GM18517 (cell line): ENCODE measurements at regions not wholly inside any gene's neighbourhood (a gene's known extent, or its start where the extent isn't known, plus 50 kb on each side); places are given as distances from the start of the nearest gene placed in this dataset.

ENCODE experiments used
- ATAC-seq: cut with Tn5 transposase; IDR thresholded peaks from one replicate; pipeline ENCODE4 v1.9.1; 2021; ENCODE audit warnings: mild to moderate bottlenecking, moderate library complexity; ENCODE audit not compliant: unreplicated experiment

GRCh38 chr4:157803845-157804521, 368.8 kb downstream of the GASK1B start:
- ATAC-seq = no peak

DNA sequence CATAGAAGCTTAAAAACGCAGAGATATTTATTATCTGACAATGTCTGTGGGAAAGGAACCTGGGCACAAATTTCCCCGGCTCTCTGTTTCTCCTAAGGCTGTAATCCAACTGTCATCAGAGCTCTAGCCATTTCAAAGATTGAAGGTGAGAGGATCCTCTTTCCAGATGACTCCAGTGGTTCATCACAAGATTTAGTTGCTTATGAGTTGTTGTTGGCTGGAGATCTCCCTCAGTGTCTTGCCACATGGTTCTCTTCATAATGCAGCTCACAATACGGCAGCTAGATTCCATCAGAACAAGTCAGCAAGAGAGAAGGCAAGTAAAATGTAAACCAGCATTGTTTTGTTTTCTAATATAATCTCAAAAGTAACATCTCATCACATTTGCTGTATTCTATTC, 369.4 kb downstream of the GASK1B start:
- ATAC-seq = no peak

- ATAC-seq = no peak
Observed at GRCh38 chr4:157795495-157795894, 377.3 kb downstream of the GASK1B start.

DNA sequence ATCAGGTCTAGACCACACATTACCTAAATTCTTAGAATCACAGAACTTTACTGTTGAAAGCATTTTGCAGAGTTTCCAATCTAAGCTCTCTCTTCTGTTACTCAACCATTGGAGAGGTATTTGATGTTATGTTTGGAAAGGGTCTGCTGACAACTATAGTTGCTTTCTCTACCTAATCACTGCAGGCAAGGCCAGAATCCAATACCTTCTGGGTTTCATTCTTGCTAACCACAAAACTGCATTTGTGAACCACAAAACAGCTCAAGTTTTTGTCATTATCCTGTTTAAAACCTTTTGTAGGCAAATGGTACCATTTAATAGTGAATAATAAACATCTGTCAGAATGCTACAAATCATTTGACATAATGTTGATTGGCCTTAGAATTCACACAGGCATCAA, 380.1 kb downstream of the GASK1B start:
- ATAC-seq = no peak

- ATAC-seq = no peak
Observed at GRCh38 chr4:157791236-157791635, 381.6 kb downstream of the GASK1B start.

DNA sequence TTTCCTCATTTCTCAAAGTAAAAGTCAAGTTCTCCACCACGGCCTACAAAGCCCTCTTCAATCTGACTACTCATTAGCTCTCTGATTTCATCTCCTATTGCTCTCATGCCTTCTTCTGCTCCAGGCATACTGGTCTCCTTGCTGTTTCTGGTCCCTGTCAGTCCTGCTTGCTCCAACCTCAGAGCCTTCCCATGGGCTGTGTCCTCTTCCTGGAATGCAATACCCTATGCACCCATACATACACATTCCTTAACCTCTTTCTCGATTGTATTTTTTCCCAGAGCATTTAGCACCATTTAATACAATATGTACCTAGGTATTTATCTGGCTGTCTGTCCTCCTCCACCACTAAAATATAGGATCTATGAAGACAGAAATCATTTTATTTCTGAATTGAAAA, 385.2 kb downstream of the GASK1B start:
- ATAC-seq = no peak

GRCh38 chr4:157781361-157781760, 391.5 kb downstream of the GASK1B start:
- ATAC-seq = no peak

- ATAC-seq = no peak
Observed at GRCh38 chr4:157779081-157779480, 393.7 kb downstream of the GASK1B start.

DNA sequence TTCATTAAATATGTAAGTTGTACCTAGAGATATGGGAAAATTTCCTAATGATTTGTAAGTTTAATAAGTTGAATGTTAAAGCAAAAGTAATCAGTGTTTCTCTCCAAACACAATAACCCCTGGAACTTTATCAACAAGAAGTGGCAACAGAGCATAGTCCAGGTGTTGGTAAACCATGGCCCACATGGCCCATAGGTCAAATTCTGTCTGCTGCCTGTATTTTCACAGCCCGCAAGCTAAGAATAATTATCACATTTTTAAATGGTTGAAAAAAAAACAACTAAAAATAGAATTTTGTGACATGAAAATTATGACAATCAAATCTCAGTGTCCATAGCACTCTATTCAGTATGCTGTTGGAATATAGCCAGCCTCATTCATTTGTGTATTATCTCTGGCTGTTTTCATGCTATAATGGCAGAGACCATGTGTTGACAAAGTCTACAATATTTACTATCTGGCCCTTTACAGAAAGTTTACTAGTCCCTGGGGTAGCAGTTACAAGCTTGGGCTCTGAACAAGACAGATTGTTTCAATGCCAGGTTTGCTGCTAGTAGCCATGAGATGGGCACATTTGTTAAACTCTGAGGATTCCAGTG, 395.8 kb downstream of the GASK1B start:
- ATAC-seq = no peak

- ATAC-seq = no peak
Observed at GRCh38 chr4:157775971-157776370, 396.9 kb downstream of the GASK1B start.

- ATAC-seq = no peak
Observed at GRCh38 chr4:157772907-157773306, 399.9 kb downstream of the GASK1B start.

GRCh38 chr4:157768419-157768818, 404.4 kb downstream of the GASK1B start:
- ATAC-seq = no peak

- ATAC-seq = no peak
Observed at GRCh38 chr4:157763490-157763889, 409.3 kb downstream of the GASK1B start.

- no peak for ATAC-seq
Observed at GRCh38 chr4:157754410-157754809, 418.4 kb downstream of the GASK1B start.

DNA sequence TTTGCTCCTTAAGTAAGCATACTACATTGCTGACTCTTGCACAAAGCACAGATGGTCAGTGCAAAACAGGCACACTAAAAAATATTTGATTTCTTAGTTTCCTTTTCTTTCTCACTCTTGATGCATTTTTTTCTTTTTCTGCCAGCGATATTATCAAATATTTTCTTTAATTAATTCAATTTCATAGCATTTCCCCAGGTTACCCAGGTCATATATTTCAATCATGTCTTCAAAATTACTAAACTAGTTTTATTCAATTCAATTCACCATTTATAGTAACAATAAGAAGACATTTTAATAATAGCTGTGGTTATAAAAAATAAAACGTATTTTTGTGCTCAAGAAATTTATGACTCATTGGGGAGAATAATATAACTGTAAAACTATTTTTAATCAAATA, 421.2 kb downstream of the GASK1B start:
- no peak for ATAC-seq

- ATAC-seq = no peak
Observed at GRCh38 chr4:157741642-157742041, 431.2 kb downstream of the GASK1B start.

DNA sequence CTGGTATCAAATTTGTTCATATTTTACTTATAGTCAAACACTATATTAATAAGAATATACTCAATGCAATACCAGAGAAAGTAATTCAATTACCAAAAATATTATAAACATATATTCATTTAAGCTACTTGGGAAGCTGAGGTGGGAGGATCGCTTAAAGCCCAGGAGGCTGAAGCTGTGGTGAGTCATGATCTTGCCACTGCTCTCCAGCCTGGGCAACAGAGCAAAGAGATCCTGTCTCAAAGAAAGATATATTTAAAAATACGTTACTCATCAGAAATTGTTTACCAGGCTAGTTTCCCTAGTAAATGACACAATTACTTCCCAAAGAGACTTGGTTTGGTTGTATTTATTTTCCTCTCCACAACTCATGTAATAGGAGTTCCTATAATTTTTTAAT, 433.6 kb downstream of the GASK1B start:
- ATAC-seq = no peak

DNA sequence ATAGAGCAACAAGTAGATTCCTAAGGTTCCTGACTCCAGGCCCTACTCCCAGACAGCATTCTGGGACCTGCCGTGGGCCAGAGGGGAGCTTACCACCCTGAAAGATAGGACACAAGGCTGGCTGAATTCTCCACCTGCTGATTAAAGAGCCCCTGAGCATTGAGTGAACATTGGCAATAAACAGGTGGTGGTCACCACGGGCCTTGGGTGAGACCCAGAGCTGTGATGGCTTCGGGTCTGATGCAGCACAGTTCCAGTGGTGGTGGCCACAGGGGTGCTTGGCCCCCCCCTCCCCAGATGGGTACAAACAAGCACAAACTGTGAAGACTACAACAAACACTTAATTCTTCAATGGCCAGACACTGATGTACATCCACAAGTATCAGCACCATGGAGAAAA, 444.6 kb downstream of the GASK1B start:
- no peak for ATAC-seq

- ATAC-seq = no peak
Observed at GRCh38 chr4:157727163-157727562, 445.7 kb downstream of the GASK1B start.

- no peak for ATAC-seq
Observed at GRCh38 chr4:157722146-157722545, 450.7 kb downstream of the GASK1B start.

GRCh38 chr4:157713342-157713741, 459.5 kb downstream of the GASK1B start:
- ATAC-seq = no peak

GRCh38 chr4:157706155-157706554, 466.7 kb downstream of the GASK1B start:
- ATAC-seq = no peak

- ATAC-seq = no peak
Observed at GRCh38 chr4:157702831-157703230, 470.0 kb downstream of the GASK1B start.
